GM21367 (cell line): ENCODE measurements at regions not wholly inside any gene's neighbourhood (a gene's known extent, or its start where the extent isn't known, plus 50 kb on each side); places are given as distances from the start of the nearest gene placed in this dataset.

Experiments
- ATAC-seq: cut with Tn5 transposase; IDR thresholded peaks from one replicate; pipeline ENCODE4 v1.9.1; 2021; ENCODE audit not compliant: unreplicated experiment

DNA sequence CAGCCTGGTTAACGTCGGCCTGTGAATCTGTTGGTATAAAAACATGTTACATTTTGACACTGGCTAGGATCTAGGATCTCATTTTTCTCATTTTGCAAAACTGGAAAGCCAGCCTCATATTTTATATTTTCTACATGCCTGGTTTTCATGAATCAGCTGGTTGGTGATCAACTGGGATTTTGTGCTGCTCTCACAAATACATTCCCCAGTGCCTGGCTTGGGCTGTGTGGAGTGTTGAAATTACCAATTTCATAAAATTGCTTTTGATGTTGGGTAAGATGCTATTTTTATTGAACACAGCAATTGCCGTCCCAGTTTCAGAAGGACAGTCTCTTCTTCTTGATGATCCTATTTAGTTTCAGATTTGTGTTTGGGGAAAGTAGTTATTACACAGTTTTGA lies 604.3 kb downstream of the TAFA4 start:
- ATAC-seq = no peak

DNA sequence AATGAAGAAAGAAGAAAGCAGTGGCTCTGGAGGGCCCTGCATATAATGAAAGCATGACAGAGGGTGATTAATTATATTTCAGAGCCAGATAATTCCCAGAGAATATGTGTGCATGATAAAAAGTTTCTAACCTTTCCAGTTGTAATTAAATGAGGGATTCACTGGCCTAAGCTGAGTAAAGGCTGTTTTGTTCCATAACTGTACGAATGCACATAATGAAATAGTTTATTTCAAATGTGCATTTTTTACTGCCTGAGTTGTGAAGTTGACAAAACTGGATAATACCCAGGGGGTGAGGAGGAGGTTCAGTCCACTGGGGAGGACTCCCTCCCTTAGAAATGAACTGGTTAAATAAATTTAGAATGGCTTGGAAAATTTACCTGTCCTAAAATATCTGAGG lies 616.4 kb downstream of the TAFA4 start:
- ATAC-seq = no peak

DNA sequence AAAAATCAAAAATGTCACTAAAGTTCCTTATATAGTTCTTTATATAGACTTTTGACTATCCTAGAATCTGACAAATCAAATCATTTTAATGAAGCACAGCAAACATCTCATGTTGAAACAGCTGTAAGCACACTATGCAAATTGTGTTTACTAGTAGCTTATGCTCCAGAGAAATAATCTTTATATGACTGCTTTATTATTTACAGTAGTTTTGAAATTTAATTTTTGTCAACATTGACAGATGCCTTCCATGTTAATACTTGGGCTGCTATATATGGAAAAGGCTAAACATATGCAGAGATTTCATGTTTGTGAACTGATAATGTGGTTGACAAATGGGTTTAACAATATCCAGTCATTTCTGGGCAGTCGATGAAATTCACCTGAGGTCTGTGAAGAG lies 616.8 kb downstream of the TAFA4 start:
- no peak for ATAC-seq

DNA sequence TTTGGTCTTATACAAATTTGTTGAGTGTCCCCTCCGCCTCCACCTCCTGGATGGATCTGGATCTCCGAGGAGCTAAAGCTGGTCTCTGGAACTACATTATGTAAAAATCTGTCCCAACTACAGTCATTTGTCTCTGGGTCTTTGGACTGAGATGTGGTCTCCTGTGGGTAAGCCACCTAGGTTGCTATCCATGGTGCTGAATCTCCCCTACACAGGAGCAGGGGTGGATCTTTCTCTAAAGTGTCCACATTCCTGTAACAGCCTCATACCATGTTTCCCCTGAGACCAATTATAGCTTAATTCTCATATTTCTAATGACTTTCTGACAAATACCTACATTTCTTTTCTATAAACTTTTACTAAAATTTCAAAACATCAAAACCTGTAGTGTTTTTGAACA lies 625.8 kb downstream of the TAFA4 start:
- no peak for ATAC-seq

DNA sequence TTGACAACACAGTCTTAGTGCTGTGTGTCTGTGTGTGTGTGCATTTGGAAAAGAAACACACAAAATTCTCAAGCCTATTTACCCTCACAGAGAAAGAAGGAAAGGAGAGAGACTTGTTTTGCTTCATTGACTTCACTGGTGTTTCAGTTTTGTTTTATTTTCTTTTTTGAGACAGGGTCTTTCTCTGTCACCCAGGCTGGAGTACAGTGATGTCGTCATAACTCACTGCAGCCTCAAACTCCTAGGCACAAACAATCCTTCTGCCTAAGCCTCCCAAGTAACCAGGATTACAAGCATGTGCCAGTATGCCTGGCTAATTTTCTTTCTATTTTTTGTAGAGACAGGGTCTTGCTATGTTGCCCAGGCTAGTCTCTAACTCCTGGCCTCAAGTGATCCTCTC lies 636.9 kb downstream of the TAFA4 start:
- ATAC-seq = no peak

DNA sequence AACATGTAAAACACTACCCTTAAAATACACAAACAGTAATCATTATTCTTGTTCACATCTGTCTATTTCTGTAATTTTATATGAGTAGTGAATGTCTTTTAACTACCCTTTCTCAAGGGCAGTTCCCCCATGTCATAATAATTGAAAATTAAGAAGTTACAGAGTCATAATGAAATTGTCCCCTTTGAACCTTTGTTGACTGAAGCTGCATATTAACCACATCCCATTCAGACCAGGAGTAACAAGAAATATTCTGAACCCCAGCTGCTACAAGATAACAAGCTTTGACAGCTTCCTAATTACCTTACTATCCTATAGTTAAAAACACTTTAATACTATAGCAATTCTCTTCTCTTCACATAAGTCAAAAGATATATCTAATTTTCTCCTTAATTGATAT lies 635.9 kb upstream of the SUCLG2 start:
- ATAC-seq = no peak

DNA sequence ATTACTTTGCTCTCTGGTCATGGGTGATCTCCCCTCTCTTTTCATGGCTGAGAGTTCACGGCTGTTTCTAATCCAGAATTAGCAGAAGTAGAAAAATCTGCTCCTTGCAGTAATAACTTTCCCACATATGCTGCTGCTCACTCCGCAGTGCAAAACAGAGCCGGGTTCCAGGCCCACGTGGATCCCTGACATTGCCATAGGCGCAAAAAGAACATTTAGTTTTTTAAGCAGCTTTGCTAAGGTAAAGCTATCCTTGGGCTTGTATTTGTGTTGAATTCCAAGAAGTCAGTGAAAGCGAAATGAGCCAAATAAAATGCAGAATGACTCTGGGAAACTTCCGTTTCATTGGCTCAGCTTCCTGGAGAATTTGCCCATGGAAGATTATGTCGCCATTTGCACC lies 633.7 kb upstream of the SUCLG2 start:
- no peak for ATAC-seq

DNA sequence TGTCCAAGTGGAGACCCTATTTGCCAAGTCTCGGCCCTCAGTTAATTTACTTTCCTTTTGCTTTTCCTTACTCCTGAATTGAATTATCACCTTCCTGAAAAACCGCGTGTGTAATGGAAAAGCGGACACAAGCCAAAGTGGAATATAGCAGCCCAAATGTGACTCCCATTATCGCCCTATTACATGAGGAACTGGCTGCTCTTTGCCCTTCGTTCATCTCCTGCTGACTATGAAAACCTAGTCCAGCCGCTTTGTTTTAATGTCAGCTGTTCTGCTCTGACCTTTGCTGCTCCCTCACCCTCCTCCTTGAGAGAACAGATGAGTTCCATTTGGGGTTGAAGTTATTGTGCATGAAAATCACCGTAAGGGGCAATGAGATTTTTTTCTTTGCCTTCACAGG lies 632.7 kb upstream of the SUCLG2 start:
- no peak for ATAC-seq

DNA sequence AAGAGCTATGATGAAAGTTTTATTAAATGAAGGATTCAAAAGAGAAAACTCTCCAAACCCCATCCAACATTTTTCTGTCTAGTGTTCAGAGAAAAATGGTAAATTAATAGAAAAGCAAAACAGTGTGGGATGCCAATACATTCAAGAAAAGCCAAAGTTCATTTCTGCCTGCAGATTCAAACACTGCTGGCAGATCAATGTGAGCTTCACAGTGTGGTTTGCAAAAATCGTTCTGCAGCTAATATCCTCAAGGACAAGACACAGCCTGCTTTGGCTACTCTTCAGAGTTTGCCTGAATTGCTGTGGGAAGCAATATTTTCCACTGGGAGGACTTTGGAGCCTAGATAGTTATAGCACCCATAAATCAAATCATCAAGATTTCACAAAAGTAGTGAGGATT lies 619.9 kb upstream of the SUCLG2 start:
- ATAC-seq = no peak

DNA sequence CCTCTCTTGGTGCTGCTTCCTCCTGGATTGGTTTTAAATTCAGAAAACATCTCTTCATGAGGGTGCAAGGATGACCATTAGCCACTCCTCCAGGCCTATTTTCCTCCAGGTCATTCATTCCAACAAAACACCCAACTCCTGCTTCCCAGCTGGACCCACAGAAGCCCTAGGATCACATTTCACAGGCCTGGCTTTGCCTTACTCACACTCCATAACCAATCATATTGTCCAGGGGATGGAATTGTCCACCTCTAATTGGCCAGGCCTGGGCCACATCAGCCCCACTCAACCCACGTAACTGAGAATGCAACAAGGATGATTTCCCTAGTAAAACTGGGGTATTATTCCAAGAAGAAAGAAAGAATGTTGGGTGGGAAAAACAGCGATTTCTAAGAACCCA lies 616.7 kb upstream of the SUCLG2 start:
- no peak for ATAC-seq

DNA sequence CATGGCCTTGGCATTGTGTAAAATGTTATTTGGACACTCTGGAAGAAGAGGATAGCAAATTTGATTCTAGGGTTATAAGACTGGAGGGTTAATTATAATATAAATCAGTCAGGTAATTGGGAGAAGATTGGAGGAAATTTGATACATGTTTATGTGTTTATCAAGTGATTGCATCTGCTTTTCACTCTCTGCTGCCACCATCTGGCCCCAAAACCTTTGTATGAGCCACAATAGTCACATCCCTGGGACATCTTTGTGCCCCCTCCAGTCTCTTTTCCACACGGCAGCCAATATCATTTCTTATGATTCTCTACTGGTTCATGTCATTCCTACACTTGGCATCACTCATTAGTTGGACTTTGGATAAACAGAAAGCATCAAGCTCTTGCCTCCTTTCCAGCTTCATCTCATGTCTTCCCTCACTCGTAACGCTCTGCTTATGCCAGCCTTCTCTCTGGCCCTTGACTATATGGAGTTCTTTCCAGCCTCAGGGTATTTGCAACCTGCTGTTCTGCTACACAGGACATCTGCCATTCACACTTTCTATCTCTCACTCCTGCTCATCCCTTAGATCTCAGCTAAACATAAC lies 602.3 kb upstream of the SUCLG2 start:
- no peak for ATAC-seq

DNA sequence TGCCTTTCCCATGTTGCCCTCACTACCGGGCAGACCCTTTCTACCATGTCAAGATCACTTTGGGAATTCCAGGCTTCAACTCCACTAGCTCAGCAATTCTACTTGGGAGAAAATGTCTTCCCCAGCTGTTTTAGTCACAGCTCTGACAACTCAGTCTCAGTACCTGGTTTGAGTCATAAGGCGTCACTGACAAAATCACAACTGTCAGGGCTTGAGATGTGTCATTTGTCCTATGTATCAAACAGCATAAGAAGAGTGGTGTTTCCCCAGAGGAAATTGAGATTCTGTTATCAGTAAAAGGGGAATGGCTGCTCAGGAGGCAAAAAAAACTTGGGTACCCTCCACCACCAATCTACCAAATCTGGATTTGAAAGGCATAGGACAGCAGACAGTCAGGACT lies 594.9 kb upstream of the SUCLG2 start:
- ATAC-seq = no peak

DNA sequence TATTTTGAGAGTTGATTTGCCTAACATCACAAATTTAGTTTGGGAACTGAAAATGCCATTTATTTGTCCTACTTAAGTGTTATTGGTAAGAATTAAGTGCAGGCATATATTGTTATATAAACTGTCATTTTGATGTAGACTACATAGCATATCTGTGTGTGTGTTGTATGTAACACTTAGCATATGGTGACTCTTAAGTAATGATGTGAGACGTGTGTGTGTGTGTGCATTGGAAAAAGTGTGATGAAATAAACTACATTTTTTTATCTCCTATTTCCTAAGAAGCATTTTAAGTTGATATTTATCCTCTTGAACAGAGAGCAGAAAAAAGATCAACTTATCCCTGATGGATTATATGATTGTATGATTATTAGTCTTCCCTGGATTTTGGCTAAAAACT lies 588.2 kb upstream of the SUCLG2 start:
- ATAC-seq = no peak

DNA sequence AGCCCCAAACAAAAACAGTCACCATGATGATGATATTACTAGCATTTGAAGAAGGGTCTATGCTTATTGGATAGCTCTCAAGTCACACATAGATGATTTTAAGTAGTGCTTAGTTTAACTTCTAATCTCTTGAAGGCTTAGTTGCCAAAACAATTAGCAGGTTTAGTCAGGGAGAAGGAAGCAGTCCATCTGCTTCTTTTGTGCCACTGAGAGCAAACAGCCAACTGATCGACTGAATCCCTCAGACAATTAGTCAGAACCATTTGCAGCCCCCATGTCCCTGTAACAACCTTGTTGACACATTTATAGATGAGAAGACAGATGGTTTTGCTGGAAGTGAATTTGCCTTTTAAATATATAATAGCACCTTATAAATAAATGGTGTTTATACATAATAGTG lies 585.1 kb upstream of the SUCLG2 start:
- no peak for ATAC-seq

DNA sequence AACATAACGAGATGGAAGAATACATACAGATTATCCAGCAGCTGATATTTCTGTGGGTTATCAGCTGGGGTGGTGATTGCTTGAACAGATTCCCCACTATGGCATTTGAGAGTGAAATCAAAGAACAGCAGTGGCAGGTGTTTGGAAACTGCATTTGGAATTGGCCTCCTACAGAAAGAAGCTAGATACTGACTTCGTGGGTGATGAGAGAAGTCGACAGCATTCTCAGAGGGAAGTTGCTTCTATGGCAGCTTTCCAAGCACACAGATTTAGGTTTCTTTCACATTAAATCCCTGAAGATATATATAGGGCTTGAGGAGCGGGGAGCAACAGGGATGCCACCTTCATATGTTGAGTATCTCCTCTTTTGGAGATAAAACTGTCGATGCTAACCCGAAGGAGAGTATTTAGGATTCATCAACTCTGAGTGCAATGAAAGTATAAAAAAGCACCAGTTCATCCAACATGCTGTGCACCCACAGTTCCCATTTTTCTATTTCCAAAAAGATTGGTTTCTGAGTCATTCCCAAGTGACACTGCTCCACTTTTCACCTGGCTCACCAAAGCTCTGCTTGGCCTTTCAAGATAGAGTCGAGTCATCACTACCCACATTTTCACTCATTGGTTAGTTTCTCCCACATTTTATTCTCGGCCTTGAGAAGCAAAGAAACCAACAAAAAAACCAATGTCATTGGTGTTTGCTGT lies 579.8 kb upstream of the SUCLG2 start:
- no peak for ATAC-seq

DNA sequence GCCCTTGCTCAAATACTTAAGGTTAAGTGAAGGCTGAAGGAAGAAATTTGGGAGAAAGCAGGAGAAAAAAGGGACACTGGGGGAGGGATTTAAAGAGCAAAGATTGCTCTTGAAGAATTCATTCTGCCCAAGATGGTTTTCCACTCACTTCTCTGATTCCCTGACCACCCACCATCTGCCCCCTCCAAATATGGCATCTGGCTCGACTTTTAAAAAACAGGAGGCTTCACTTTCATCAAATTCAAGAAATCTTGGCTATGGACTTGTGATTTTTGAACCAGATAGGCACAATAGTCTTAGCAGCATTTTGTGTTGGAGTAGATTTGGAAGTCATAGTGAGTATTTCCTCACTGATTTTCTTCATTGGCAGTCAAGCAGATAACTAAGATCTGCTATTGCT lies 574.4 kb upstream of the SUCLG2 start:
- ATAC-seq = no peak

DNA sequence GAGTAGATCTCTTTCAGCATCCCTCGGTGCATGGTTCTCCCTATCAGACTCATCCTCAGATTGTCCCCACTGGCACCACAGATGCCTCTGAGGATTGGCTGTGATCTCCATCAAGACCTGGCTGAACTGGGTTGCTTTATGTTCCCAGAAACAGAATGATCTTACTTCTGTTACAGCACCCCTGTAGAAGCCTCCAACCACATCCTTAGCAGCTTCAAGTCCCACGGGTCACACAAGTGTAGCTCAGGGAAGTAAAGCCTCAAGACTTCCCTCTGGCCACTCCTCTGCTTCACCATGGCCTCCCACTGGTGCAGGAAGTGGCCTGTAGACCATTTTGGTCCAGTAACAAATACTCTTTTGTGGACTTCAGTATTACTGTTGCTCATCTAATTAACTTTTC lies 566.4 kb upstream of the SUCLG2 start:
- ATAC-seq = no peak

DNA sequence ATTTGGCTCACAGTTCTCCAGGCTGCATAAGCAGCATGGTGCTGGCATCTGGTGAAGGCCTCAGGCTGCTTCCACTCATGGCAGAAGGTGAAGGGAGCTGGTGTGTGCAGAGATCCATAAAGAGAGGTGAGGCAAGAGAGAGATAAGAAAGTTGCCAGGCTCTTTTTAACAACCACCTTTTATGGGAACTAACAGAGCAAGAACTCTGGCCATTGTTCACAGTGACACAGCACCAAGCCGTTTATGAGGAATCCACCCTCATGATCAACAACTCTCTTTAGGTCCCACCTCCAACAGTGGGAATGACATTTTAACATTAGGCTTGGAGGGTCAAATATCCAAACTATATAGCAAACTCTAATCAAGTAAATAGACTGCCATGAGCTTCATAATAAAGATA lies 557.2 kb upstream of the SUCLG2 start:
- ATAC-seq = no peak

DNA sequence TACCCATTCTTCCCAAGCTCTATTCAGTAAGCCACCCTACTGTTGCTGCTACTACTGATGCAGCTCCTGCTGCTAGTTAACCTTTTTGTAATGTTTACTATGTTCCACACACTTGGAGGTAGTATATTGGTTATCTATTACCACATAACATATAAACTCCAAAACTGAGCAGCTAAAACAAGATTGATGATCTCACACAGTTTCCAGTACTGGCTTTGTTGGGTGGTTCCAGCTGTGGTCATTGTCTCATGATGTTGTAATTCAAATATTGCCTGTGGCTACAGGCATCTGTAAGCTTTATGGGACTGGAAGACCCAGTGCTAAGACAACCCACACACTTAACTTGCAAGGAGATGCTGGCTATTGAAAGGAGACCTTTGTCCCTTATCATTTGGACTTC lies 556.2 kb upstream of the SUCLG2 start:
- no peak for ATAC-seq

DNA sequence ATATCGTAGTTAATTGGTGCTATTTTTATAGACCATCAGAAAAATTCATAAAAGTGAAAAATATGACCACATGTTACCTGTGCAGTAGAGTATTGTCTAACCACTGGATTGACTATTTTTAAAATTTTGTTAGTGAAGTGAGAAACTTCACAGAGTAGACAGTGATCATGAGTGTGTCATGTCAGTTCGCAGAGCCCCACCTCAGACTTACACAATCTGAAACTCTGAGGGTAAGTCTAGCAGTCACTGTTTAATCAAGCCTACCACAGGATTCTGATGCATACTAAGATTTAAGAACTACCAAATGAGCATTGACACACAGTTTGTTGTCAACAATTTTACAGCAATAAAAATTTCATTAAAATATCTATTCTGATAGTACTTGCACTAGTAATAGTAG lies 552.9 kb upstream of the SUCLG2 start:
- no peak for ATAC-seq

DNA sequence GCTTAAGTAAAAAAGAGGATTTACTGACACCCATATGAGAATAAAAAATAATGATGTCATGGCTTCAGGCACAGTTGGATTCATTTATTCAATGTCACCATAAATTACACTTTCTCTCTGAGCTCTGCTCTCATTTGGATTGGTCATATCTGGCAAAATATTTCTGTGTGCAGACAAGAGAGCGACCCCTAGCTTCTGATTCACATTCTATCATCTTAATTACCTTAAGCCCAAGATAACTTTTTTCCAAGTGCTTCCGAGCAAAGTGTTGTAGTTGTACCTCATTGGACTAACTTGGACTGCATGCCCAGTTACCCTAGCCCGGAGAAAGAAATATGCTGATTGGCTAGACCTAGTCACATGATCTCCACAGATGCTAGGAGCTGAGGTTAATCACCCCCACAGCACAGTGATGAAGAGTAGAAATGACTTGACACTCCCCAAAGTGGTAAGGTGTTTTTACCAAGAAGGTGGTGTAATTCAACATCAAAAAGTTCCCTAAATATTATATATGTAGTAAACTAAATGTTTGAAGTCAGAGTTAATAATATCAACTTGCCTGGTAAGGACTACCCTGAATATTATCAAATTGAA lies 552.2 kb upstream of the SUCLG2 start:
- no peak for ATAC-seq

DNA sequence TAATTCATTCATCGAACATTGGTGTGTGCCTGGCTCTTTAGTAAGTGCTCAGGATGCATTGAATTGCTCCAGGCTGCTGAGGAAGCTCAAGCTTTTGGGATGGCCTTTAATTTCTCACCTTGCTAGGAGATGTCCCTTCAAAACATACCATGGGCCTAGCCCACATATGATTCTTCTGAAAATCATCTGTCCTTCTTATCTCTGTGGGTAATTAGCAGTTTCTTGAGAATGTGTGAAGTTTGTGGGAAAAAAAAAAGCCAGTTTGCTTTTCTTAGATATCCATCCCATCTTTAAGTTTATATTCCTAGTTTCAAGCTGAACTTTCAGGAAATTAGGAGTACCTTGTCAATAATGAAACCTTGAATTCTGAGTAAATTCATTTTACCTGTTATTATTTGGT lies 532.3 kb upstream of the SUCLG2 start:
- no peak for ATAC-seq

DNA sequence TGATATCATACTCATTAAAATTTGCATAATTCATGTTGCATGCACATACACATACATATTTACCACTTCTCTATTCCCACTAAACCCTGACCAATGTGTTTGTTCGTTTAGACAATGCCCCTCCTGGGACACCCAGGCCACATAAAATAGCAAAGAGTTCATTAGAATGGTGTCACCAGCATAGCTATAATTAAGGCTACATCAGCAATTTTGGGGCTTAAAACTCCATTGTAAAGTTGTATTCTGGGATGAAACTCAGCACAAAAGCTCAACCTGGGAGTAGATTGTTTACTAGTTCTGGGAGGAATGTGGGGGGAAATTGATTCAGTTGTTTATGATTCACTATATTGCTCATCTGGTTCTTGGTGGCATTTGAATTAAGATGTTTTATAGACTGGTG lies 522.2 kb upstream of the SUCLG2 start:
- no peak for ATAC-seq
